ENCODE measurements at regions not wholly inside any gene's neighbourhood (a gene's known extent, or its start where the extent isn't known, plus 50 kb on each side); places are given as distances from the start of the nearest gene placed in this dataset.

DNA sequence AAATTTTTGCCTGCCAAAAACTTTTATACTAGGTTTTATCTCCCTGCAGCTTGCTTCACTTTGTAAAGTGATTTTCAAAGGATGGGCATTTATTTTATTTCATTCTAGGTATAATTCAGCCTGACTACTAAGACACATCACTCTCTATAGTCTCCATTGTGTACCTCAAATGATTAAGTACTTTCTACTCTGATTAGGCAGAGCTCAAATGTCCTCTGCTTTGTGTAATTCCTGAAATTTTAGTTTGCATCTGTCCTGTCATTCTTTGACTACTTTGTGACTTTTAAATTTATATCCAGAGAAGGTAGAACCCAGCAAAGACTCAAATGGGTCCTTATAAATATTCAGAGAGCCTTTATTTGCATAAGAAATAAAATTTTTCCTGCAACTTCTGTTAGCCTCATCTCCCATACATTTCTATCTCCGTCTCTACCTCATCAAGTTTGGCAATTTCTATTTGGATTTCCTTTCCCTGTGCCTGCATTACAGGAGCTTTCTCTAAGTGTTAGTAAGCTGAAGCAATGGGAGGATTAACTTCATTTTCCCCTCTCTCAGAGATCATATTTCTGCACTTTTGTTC is 1038.0 kb upstream of the ATXN8OS start:
- WGBS, 2 experiments (ENCODE audit: extremely low coverage in 1 of 2, insufficient coverage in 1 of 2, insufficient read length in 1 of 2, insufficient replicate concordance in 2 of 2, low coverage in 1 of 2, low lambda C conversion rate in 2 of 2, missing lambda C conversion rate in 1 of 2): 28% methylated on average over 1 of the region's 1 CpG; no CpG with 5 or more reads in 1 of the 2 experiments
- no peak overlapping the region for H2BK12ac ChIP-seq (ENCODE audit: low read depth, low read length)
- no peak for DNase-seq (ENCODE audit: low read depth in 1 of 2, low spot score in 2 of 2)
- TF ChIP-seq POLR2AphosphoS5 (IDR thresholded peaks at IDR 0.05; ENCODE audit: low read depth, low read length) (no peak), CEBPB (IDR thresholded peaks at IDR 0.05; ENCODE audit: low read depth, low read length) (no peak), CHD1 (IDR thresholded peaks at IDR 0.05; ENCODE audit: low read depth, low read length) (no peak), RAD21 (IDR thresholded peaks at IDR 0.05 in 1 of 2, conservative IDR thresholded peaks at IDR 0.05 in 1 of 2; ENCODE audit: low read depth in 2 of 2, low read length in 2 of 2) (no peak), CREB1 (IDR thresholded peaks at IDR 0.05) (no peak), JUND (IDR thresholded peaks at IDR 0.05; ENCODE audit: low read length) (no peak), TCF12 (IDR thresholded peaks at IDR 0.05; ENCODE audit: low read depth, low read length) (no peak), SP1 (IDR thresholded peaks at IDR 0.05; ENCODE audit: low read depth, low read length) (no peak), CHD2 (IDR thresholded peaks at IDR 0.05; ENCODE audit: low read length) (no peak), SP4 (IDR thresholded peaks at IDR 0.05; ENCODE audit: low read length) (no peak), SRF (IDR thresholded peaks at IDR 0.05; ENCODE audit: low read depth, low read length) (no peak), NANOG (IDR thresholded peaks at IDR 0.05; ENCODE audit: insufficient read depth, low read depth, low read length, poor library complexity, severe bottlenecking) (no peak)
- TF ChIP-seq, protein P1, sequence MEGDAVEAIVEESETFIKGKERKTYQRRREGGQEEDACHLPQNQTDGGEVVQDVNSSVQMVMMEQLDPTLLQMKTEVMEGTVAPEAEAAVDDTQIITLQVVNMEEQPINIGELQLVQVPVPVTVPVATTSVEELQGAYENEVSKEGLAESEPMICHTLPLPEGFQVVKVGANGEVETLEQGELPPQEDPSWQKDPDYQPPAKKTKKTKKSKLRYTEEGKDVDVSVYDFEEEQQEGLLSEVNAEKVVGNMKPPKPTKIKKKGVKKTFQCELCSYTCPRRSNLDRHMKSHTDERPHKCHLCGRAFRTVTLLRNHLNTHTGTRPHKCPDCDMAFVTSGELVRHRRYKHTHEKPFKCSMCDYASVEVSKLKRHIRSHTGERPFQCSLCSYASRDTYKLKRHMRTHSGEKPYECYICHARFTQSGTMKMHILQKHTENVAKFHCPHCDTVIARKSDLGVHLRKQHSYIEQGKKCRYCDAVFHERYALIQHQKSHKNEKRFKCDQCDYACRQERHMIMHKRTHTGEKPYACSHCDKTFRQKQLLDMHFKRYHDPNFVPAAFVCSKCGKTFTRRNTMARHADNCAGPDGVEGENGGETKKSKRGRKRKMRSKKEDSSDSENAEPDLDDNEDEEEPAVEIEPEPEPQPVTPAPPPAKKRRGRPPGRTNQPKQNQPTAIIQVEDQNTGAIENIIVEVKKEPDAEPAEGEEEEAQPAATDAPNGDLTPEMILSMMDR (IDR thresholded peaks at IDR 0.05; ENCODE audit: control extremely low read depth in 1 of 3, insufficient read depth in 1 of 3, low read depth in 1 of 3, low read length in 3 of 3): no peak

More for the DNA sequence above, 1038.0 kb upstream of the ATXN8OS start:
- Histone ChIP-seq H3K56ac (replicated peaks; ENCODE audit: insufficient read length, low read depth, low read length) (no peak overlapping the region), H4K91ac (replicated peaks; ENCODE audit: insufficient read length, low read length) (no peak overlapping the region), H2AFZ (ENCODE audit: low read length) (no peak overlapping the region), H3K79me1 (ENCODE audit: low read depth, low read length) (no peaks in the 10 kb centered on the region), H3K14ac (ENCODE audit: insufficient read length) (no peak overlapping the region), H3K27ac (ENCODE audit: low read depth, low read length) (no peak overlapping the region), H3K23me2 (ENCODE audit: low read depth, low read length) (no peaks in the 10 kb centered on the region), H3K27me3 (replicated peaks in 1 of 4; ENCODE audit: control insufficient read depth in 3 of 4, extremely low read depth in 1 of 4, insufficient read depth in 3 of 4, low read length in 3 of 4) (no peaks in the 10 kb centered on the region), H4K8ac (ENCODE audit: extremely low read depth, insufficient read depth, low read length) (no peak overlapping the region), H3K4ac (replicated peaks; ENCODE audit: insufficient read length, low read depth, low read length) (no peak overlapping the region), H2BK120ac (replicated peaks; ENCODE audit: low read depth, low read length) (no peak overlapping the region), H3K4me1 (replicated peaks in 1 of 4; ENCODE audit: control insufficient read depth in 3 of 4, insufficient read depth in 4 of 4, low read length in 3 of 4) (no peaks in the 10 kb centered on the region), H2BK15ac (ENCODE audit: low read length) (no peak overlapping the region), H2BK5ac (ENCODE audit: low read depth, low read length) (no peak overlapping the region), H3K9me3 (ENCODE audit: insufficient read depth in 2 of 2, low read depth in 1 of 2, low read length in 1 of 2) (no peaks in the 10 kb centered on the region), H3K79me2 (ENCODE audit: control insufficient read depth in 1 of 2, insufficient read depth in 2 of 2, low read length in 2 of 2) (no peaks in the 10 kb centered on the region), H3K36me3 (ENCODE audit: control insufficient read depth in 2 of 4, insufficient read depth in 4 of 4, low read length in 3 of 4) (no peaks in the 10 kb centered on the region), H3K4me2 (ENCODE audit: insufficient read depth in 1 of 2, low read depth in 2 of 2, low read length in 2 of 2) (no peak overlapping the region), H3K9ac (replicated peaks in 1 of 4; ENCODE audit: extremely low read depth in 1 of 4, low read depth in 3 of 4, low read length in 3 of 4) (no peak overlapping the region), H2AK5ac (ENCODE audit: low read depth, low read length) (no peak overlapping the region), H3K23ac (ENCODE audit: insufficient read length) (no peak overlapping the region), H4K20me1 (replicated peaks in 1 of 2; ENCODE audit: control insufficient read depth in 1 of 2, insufficient read depth in 2 of 2, low read length in 2 of 2) (no peaks in the 10 kb centered on the region), H4K5ac (ENCODE audit: insufficient read length, low read depth, low read length) (no peak overlapping the region), H3K4me3 (ENCODE audit: extremely low read depth in 1 of 4, insufficient read depth in 2 of 4, low read depth in 3 of 4, low read length in 4 of 4) (no peak overlapping the region), H3K18ac (ENCODE audit: extremely low read depth, low read length) (no peak overlapping the region), H2BK20ac (ENCODE audit: low read length) (no peak overlapping the region)
- CTCF ChIA-PET (ENCODE audit: partially characterized antibody): interaction anchor here (1.2 to 1.5 kb wide), 2 partner anchors 23 to 36 kb away, joined by 3 read pairs; no protein-coding TSS in a partner anchor
- POLR2A ChIA-PET (ENCODE audit: partially characterized antibody): no interaction called here
- no peak for FAIRE-seq

Measured in H1 (cell line).